ENCODE measurements at regions not wholly inside any gene's neighbourhood (a gene's known extent, or its start where the extent isn't known, plus 50 kb on each side); places are given as distances from the start of the nearest gene placed in this dataset.

DNA sequence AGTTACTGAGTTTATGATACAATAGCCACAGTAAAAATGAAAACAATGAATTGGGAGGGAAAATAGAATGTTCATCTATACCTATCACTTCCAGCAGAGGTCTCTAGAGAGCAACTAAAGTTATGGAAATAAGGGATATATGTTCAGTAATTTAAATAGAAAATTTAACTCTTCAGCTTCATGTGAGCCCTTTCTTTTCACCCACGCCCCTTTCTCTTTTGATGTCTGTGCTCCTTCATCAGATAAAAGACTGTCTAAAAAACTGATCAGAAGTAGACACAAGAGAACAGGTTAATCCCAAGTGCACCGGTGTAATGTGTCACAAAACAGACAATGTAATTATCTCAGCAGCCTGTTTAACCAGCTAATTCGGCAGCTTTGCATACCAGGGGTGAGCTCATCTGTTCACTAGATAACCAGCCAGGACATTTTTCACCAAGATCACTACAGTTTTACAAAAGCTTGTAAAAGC is 238.5 kb upstream of the ERBB4 start:
- H3K4me3 ChIP-seq = no peak overlapping the region

GRCh38 chr2:212773808-212774339 is 235.3 kb upstream of the ERBB4 start:
- no peaks in the 10 kb centered on the region for H3K36me3 ChIP-seq
- H2AFZ ChIP-seq (replicated peaks) = peak overlapping the region; percentile 13
- H3K4me2 ChIP-seq = no peak overlapping the region
- no peaks in the 10 kb centered on the region for H3K79me2 ChIP-seq (ENCODE audit: low read depth)
- Mint-ChIP-seq H3K27me3 (ENCODE audit: insufficient read depth, low read depth) (peaks cover 2% of the 10 kb centered on the region), H3K4me1 (peaks cover 7% of the 10 kb centered on the region), H3K36me3 (no peaks in the 10 kb centered on the region), H3K4me3 (no peak overlapping the region), H3K9me3 (no peaks in the 10 kb centered on the region), H3K27ac (no peak overlapping the region)
- no peak for DNase-seq (ENCODE audit: low spot score)
- no peak overlapping the region for H3K9ac ChIP-seq
- TF ChIP-seq EZH2phosphoT487 (IDR thresholded peaks at IDR 0.05) = no peak
- TF ChIP-seq CTCF (IDR thresholded peaks at IDR 0.05) = no peak
- no peak for TF ChIP-seq EZH2 (IDR thresholded peaks at IDR 0.05)
- no peak overlapping the region for H3K27ac ChIP-seq
- no peaks in the 10 kb centered on the region for H4K20me1 ChIP-seq (ENCODE audit: low read depth)
- no peak overlapping the region for H3K4me3 ChIP-seq
- no peaks in the 10 kb centered on the region for H3K27me3 ChIP-seq
- no peaks in the 10 kb centered on the region for H3F3A ChIP-seq (ENCODE audit: low read depth)
- no peaks in the 10 kb centered on the region for H3K9me3 ChIP-seq (ENCODE audit: low read depth)
- peaks cover 4% of the 10 kb centered on the region for H3K4me1 ChIP-seq

More for the DNA sequence above, 238.5 kb upstream of the ERBB4 start:
- Histone ChIP-seq H3K4me1 (peaks cover 4% of the 10 kb centered on the region), H3K79me2 (ENCODE audit: low read depth) (no peaks in the 10 kb centered on the region), H2AFZ (replicated peaks) (no peak overlapping the region), H3K4me2 (no peak overlapping the region), H4K20me1 (ENCODE audit: low read depth) (no peaks in the 10 kb centered on the region), H3K36me3 (no peaks in the 10 kb centered on the region), H3K27me3 (no peaks in the 10 kb centered on the region), H3K9me3 (ENCODE audit: low read depth) (no peaks in the 10 kb centered on the region), H3K9ac (no peak overlapping the region), H3K27ac (no peak overlapping the region), H3F3A (ENCODE audit: low read depth) (no peaks in the 10 kb centered on the region)
- no peaks in the 10 kb centered on the region for H3K36me3 Mint-ChIP-seq
- peak; percentile 77 for DNase-seq (ENCODE audit: low spot score)
- H3K27me3 Mint-ChIP-seq (ENCODE audit: insufficient read depth, low read depth) = peaks cover 2% of the 10 kb centered on the region
- H3K4me1 Mint-ChIP-seq = peaks cover 7% of the 10 kb centered on the region
- no peak overlapping the region for H3K27ac Mint-ChIP-seq
- TF ChIP-seq EZH2phosphoT487 (IDR thresholded peaks at IDR 0.05) = no peak
- peak; percentile 74 for TF ChIP-seq CTCF (IDR thresholded peaks at IDR 0.05)
- peaks cover 2% of the 10 kb centered on the region for H3K9me3 Mint-ChIP-seq
- H3K4me3 Mint-ChIP-seq = no peak overlapping the region

GRCh38 chr2:212770240-212770639 is 231.6 kb upstream of the ERBB4 start:
- peak overlapping the region; percentile 22 for H2AFZ ChIP-seq (replicated peaks)

More at GRCh38 chr2:212770240-212770639, 231.6 kb upstream of the ERBB4 start:
- Histone ChIP-seq H3K9me3 (ENCODE audit: low read depth) (no peaks in the 10 kb centered on the region), H3K27ac (no peak overlapping the region), H3K4me2 (no peak overlapping the region), H3K36me3 (no peaks in the 10 kb centered on the region), H3K79me2 (ENCODE audit: low read depth) (no peaks in the 10 kb centered on the region), H3K4me3 (no peak overlapping the region), H4K20me1 (ENCODE audit: low read depth) (no peaks in the 10 kb centered on the region), H3K4me1 (no peaks in the 10 kb centered on the region), H3F3A (ENCODE audit: low read depth) (no peaks in the 10 kb centered on the region), H3K27me3 (no peaks in the 10 kb centered on the region), H3K9ac (no peak overlapping the region)
- H3K27ac Mint-ChIP-seq = no peak overlapping the region
- H3K4me3 Mint-ChIP-seq = no peak overlapping the region
- no peak for DNase-seq (ENCODE audit: low spot score)
- no peaks in the 10 kb centered on the region for H3K27me3 Mint-ChIP-seq (ENCODE audit: insufficient read depth, low read depth)
- H3K4me1 Mint-ChIP-seq = no peaks in the 10 kb centered on the region
- no peaks in the 10 kb centered on the region for H3K9me3 Mint-ChIP-seq
- no peaks in the 10 kb centered on the region for H3K36me3 Mint-ChIP-seq
- TF ChIP-seq CTCF (IDR thresholded peaks at IDR 0.05) (no peak), EZH2 (IDR thresholded peaks at IDR 0.05) (no peak), EZH2phosphoT487 (IDR thresholded peaks at IDR 0.05) (no peak)
